ENCODE measurements at regions not wholly inside any gene's neighbourhood (a gene's known extent, or its start where the extent isn't known, plus 50 kb on each side); places are given as distances from the start of the nearest gene placed in this dataset.

- TF ChIP-seq CTCF (IDR thresholded peaks at IDR 0.05; ENCODE audit: poor library complexity): no peak
- TF ChIP-seq EZH2phosphoT487 (IDR thresholded peaks at IDR 0.05; ENCODE audit: low read depth, severe bottlenecking, unreplicated experiment): no peak
These were observed 532.2 kb upstream of the WWC1 start for GRCh38 chr5:167759057-167759821.

Measured in hepatocyte (in vitro differentiated cells).